Endothelial cell of umbilical vein (primary cell): ENCODE measurements at regions not wholly inside any gene's neighbourhood (a gene's known extent, or its start where the extent isn't known, plus 50 kb on each side); places are given as distances from the start of the nearest gene placed in this dataset.

Experiments
- FOS ChIP-seq: IDR thresholded peaks from 2 replicates; pipeline ENCODE4 v1.6.1; 2011; ENCODE audit warnings: mild to moderate bottlenecking, low read length, moderate library complexity, borderline replicate concordance; ENCODE audit not compliant: insufficient read depth
- MYC ChIP-seq: IDR thresholded peaks from one replicate; pipeline ENCODE4 v1.6.1; 2011; ENCODE audit warnings: mild to moderate bottlenecking, low read depth, low read length
- TF ChIP-seq, protein P1 (sequence below), 2 donors: IDR thresholded peaks; 1 replicate in 1 of 2; 2 replicates in 1 of 2; pipeline ENCODE4 v1.5.1; 2011; ENCODE audit warnings: low read length in 2 of 2, mild to moderate bottlenecking in 2 of 2, moderate library complexity in 2 of 2, control low read depth in 1 of 2, inconsistent platforms in 1 of 2, low read depth in 1 of 2; ENCODE audit not compliant: insufficient read depth in 1 of 2; ENCODE audit errors: extremely low read depth in 1 of 2

DNA sequence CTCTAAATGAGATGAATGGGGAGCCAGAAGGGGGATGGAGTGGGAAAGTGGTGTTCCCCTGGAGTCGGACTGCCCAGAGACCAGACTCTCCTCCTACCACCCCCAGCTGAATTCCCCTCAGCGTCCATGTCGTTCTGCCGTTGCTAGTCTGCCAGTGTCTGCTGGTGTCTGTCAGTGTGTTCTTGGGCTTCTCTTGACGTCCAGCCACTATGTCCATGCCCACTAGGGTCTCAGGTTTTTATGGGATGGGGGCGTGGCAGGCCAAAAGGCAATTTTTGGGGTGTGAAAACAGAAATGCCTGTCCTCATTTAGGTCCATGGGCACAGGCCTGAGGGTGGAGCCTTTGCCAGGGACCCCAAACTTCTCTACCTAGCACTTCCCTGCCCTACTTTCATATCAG lies 589.6 kb downstream of the IGSF11 start:
- TF ChIP-seq, protein P1, sequence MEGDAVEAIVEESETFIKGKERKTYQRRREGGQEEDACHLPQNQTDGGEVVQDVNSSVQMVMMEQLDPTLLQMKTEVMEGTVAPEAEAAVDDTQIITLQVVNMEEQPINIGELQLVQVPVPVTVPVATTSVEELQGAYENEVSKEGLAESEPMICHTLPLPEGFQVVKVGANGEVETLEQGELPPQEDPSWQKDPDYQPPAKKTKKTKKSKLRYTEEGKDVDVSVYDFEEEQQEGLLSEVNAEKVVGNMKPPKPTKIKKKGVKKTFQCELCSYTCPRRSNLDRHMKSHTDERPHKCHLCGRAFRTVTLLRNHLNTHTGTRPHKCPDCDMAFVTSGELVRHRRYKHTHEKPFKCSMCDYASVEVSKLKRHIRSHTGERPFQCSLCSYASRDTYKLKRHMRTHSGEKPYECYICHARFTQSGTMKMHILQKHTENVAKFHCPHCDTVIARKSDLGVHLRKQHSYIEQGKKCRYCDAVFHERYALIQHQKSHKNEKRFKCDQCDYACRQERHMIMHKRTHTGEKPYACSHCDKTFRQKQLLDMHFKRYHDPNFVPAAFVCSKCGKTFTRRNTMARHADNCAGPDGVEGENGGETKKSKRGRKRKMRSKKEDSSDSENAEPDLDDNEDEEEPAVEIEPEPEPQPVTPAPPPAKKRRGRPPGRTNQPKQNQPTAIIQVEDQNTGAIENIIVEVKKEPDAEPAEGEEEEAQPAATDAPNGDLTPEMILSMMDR (IDR thresholded peaks at IDR 0.05; ENCODE audit: extremely low read depth in 1 of 2, insufficient read depth in 1 of 2, low read depth in 1 of 2, low read length in 2 of 2), result no peak
- TF ChIP-seq MYC (no peak), FOS (no peak)
